Cardiac muscle cell (in vitro differentiated cells and primary cell): ENCODE measurements at regions not wholly inside any gene's neighbourhood (a gene's known extent, or its start where the extent isn't known, plus 50 kb on each side); places are given as distances from the start of the nearest gene placed in this dataset.
A peak's percentile ranks its signal among the peaks of the same experiment; 100 is the strongest.
"Not testable (repeated sequence)": the region's sequence is repeated elsewhere in the genome, so short reads cannot be mapped to it uniquely, and the experiment has no call there.

Experiments used
- DNase-seq, 2 donors: peaks; one replicate each; pipeline versions ENCODE4 v3.0.0 to v3.0.0-alpha.2; 2010 to 2017; ENCODE audit warnings: low read depth in 1 of 2, low spot score in 1 of 2
- H3K27ac ChIP-seq: fragments of 200-600 bp; sonication (generic); 2 replicates; pipeline ENCODE4 v1.5.1; 2016
- H3K27me3 ChIP-seq: fragments of 200-600 bp; sonication (generic); 2 replicates; pipeline ENCODE4 v1.6.0; 2016; ENCODE audit warnings: control low read depth
- H3K36me3 ChIP-seq: fragments of 200-600 bp; sonication (generic); 2 replicates; pipeline ENCODE4 v1.5.1; 2016; ENCODE audit warnings: control low read depth
- H3K4me1 ChIP-seq: fragments of 200-600 bp; sonication (generic); 2 replicates; pipeline ENCODE4 v1.8.1; 2017; ENCODE audit warnings: low read depth, mild to moderate bottlenecking, mixed run types
- H3K4me3 ChIP-seq: fragments of 200-600 bp; sonication (generic); 2 replicates; pipeline ENCODE4 v1.5.1; 2016; ENCODE audit warnings: mild to moderate bottlenecking
- H3K9me3 ChIP-seq: fragments of 200-600 bp; sonication (generic); 2 replicates; pipeline ENCODE4 v1.5.1; 2017; ENCODE audit warnings: low read depth, mild to moderate bottlenecking, control low read depth
- CTCF ChIP-seq: IDR thresholded peaks from 2 replicates; pipeline ENCODE4 v1.5.1; 2012; ENCODE audit warnings: low read depth, mild to moderate bottlenecking, low read length

- Histone ChIP-seq H3K27me3 (no peaks in the 10 kb centered on the region), H3K36me3 (no peaks in the 10 kb centered on the region), H3K27ac (no peak overlapping the region), H3K4me3 (no peak overlapping the region), H3K9me3 (no peaks in the 10 kb centered on the region), H3K4me1 (no peaks in the 10 kb centered on the region)
- TF ChIP-seq CTCF = no peak
- DNase-seq = no peak
These were observed 59.8 kb upstream of the C1orf53 start for GRCh38 chr1:197842646-197843045.

DNA sequence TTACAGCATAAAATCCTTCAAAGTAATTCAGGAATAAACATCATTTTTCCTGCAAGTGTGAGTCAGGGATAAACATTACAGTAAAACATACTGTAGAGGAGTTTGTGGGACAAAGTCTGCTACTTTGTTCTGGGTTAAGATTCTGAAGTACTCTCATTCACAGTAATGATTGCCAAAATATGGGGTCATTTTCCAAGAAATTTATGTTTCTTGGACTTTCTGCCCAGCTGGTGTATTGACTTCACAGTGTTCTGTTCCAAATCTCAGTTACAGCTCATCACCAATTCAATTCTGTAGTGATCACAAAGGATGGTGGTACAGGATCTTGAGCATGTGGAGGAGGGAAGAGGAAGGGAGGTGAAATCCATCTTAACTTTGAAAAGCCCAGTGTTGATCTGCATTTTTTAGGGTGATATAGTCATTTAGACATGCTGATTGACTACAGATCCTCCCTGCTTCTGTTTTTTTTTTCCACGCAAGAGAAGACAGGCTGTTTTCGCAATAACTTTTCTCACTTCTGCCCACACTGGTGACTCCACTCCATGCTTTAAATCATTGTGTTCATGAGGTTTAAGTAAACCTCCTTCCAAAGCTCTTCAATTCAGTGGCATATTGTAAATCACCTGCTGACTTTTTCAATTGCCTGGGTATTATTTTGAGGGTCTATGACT is 60.4 kb upstream of the C1orf53 start:
- no peaks in the 10 kb centered on the region for H3K9me3 ChIP-seq
- no peaks in the 10 kb centered on the region for H3K4me1 ChIP-seq
- H3K36me3 ChIP-seq = no peaks in the 10 kb centered on the region
- peak in 1 of 2 donors; percentile 6 for DNase-seq
- no peak overlapping the region for H3K27ac ChIP-seq
- no peak for TF ChIP-seq CTCF
- no peak overlapping the region for H3K4me3 ChIP-seq
- H3K27me3 ChIP-seq = no peaks in the 10 kb centered on the region

GRCh38 chr1:197841158-197841557 is 61.3 kb upstream of the C1orf53 start:
- no peak for TF ChIP-seq CTCF
- H3K27ac ChIP-seq = no peak overlapping the region
- H3K36me3 ChIP-seq = no peaks in the 10 kb centered on the region
- H3K9me3 ChIP-seq = no peaks in the 10 kb centered on the region
- H3K4me1 ChIP-seq = no peaks in the 10 kb centered on the region
- DNase-seq = no peak
- no peaks in the 10 kb centered on the region for H3K27me3 ChIP-seq
- H3K4me3 ChIP-seq = no peak overlapping the region

- not testable (repeated sequence) for H3K27ac ChIP-seq, H3K36me3 ChIP-seq, DNase-seq, H3K4me1 ChIP-seq, H3K4me3 ChIP-seq, H3K27me3 ChIP-seq, H3K9me3 ChIP-seq
These were observed 62.6 kb upstream of the C1orf53 start for GRCh38 chr1:197839786-197840185.

DNA sequence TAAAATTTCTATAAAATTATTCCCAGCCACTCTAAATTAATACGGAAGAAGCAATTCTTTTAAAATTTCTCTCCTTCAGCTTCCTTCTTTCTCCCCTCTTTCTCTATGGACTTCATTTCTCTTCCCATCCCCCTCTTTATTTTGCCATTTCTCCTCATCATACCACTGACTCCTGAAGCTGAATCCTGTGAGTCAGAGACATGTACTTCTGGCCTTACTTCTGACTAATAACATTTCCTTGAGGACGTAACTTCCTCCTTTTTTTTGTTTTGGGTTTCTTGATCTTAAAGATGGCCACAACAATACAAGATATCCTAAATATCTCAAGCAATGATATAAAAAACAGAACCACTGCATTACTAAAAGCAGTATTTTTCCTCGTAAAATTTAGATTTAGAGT is 63.6 kb upstream of the DENND1B start:
- Histone ChIP-seq H3K27ac (no peak overlapping the region), H3K36me3 (no peaks in the 10 kb centered on the region), H3K27me3 (no peaks in the 10 kb centered on the region), H3K9me3 (no peaks in the 10 kb centered on the region), H3K4me3 (no peak overlapping the region), H3K4me1 (no peaks in the 10 kb centered on the region)
- peak in 1 of 2 donors; percentile 70 for DNase-seq
- TF ChIP-seq CTCF = no peak

- H3K9me3 ChIP-seq = no peaks in the 10 kb centered on the region
- no peak overlapping the region for H3K4me3 ChIP-seq
- no peak for DNase-seq
- no peaks in the 10 kb centered on the region for H3K4me1 ChIP-seq
- no peaks in the 10 kb centered on the region for H3K27me3 ChIP-seq
- no peak for TF ChIP-seq CTCF
- no peak overlapping the region for H3K27ac ChIP-seq
- H3K36me3 ChIP-seq = no peaks in the 10 kb centered on the region
These were observed 62.6 kb upstream of the DENND1B start for GRCh38 chr1:197837911-197838310.

DNA sequence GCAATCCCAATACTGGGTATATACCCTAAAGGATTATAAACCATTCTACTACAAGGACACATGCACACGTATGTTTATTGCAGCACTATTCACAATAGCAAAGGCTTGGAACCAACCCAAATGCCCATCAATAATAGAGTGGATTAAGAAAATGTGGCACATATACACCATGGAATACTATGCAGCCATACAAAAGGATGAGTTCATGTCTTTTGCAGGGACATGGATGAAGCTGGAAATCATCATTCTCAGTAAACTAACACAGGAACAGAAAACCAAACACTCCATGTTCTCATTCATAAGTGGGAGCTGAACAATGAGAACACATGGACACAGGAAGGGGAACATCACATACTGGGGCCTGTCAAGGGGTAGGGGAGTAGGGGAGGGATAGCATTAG is 61.1 kb upstream of the DENND1B start:
- not testable (repeated sequence) for H3K36me3 ChIP-seq, H3K27me3 ChIP-seq, H3K4me1 ChIP-seq, DNase-seq, H3K9me3 ChIP-seq, H3K27ac ChIP-seq, H3K4me3 ChIP-seq

DNA sequence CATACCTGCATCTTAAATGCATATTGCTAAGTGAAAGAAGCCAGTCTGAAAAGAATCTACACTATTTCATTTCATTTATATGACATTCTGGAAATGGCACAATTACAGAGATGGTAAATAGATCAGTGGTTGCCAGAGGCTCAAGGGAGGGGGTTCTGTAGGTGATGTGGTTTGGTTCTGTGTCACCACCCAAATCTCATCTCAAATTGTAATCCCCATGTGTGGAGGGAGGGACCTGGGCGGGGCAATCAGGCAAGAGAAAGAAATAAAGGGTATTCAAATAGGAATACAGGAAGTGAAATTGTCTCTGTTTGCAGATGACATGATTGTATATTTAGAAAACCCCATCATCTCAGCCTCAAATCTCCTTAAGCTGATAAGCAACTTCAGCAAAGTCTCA is 53.7 kb upstream of the DENND1B start:
- H3K27me3 ChIP-seq, H3K9me3 ChIP-seq, DNase-seq, H3K36me3 ChIP-seq, H3K4me3 ChIP-seq, H3K4me1 ChIP-seq, H3K27ac ChIP-seq: not testable (repeated sequence)
